Stimulated activated memory B cell treated with anti-CD40 and anti-IgM and Interleukin-4, amounts not matched to agents 10 μg/mL and 1 μg/mL and 100 μg/mL, for 72 hours (primary cell): ENCODE measurements at regions not wholly inside any gene's neighbourhood (a gene's known extent, or its start where the extent isn't known, plus 50 kb on each side); places are given as distances from the start of the nearest gene placed in this dataset.
A peak's percentile ranks its signal among the peaks of the same experiment; 100 is the strongest.

Experiments
- ATAC-seq: fragments of 150-1000 bp; cut with Tn5 transposase; 2 replicates; pipeline ENCODE4 v1.10.0; 2021
- H3K27ac Mint-ChIP-seq: one replicate; pipeline ENCODE4 v1.8.0; 2022; ENCODE audit warnings: mild to moderate bottlenecking, mixed read lengths
- H3K27me3 Mint-ChIP-seq: one replicate; pipeline ENCODE4 v1.8.0; 2022; ENCODE audit warnings: mixed read lengths
- H3K36me3 Mint-ChIP-seq: one replicate; pipeline ENCODE4 v1.8.0; 2022; ENCODE audit warnings: mixed read lengths
- H3K4me1 Mint-ChIP-seq: one replicate; pipeline ENCODE4 v1.8.0; 2022; ENCODE audit warnings: mixed read lengths
- H3K4me3 Mint-ChIP-seq: one replicate; pipeline ENCODE4 v1.8.0; 2022; ENCODE audit warnings: mild to moderate bottlenecking, moderate library complexity, mixed read lengths
- H3K9me3 Mint-ChIP-seq: one replicate; pipeline ENCODE4 v1.8.0; 2022; ENCODE audit warnings: mixed read lengths

GRCh38 chr5:97797994-97798451 lies 615.0 kb upstream of the RIOK2 start:
- Mint-ChIP-seq H3K36me3 (no peaks in the 10 kb centered on the region), H3K9me3 (peaks cover 7% of the 10 kb centered on the region), H3K4me1 (no peaks in the 10 kb centered on the region), H3K4me3 (no peak overlapping the region), H3K27me3 (no peaks in the 10 kb centered on the region), H3K27ac (no peak overlapping the region)
- ATAC-seq: no peak

DNA sequence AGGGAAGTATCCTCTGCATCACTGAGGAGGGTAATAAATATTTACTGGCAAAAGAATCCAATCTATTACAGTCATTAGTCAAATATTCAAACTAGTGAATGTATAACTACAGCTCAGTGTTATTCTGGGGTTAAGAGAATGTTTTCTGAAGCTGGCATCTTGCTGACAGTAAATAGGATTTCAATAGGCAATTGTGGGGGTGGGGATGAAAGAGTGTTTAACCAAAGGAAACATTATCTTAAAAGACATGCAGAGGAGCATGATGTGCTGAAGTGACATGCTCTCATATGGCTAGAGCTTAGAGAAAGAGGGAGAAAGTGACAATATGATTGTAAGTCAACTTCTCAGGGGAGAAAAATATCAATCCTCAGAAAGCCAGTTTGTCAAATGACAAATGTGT lies 618.4 kb upstream of the RIOK2 start:
- no peak overlapping the region for H3K27ac Mint-ChIP-seq
- ATAC-seq: no peak
- peaks cover 7% of the 10 kb centered on the region for H3K9me3 Mint-ChIP-seq
- no peak overlapping the region for H3K4me3 Mint-ChIP-seq
- H3K4me1 Mint-ChIP-seq: no peaks in the 10 kb centered on the region
- H3K36me3 Mint-ChIP-seq: no peaks in the 10 kb centered on the region
- H3K27me3 Mint-ChIP-seq: no peaks in the 10 kb centered on the region

DNA sequence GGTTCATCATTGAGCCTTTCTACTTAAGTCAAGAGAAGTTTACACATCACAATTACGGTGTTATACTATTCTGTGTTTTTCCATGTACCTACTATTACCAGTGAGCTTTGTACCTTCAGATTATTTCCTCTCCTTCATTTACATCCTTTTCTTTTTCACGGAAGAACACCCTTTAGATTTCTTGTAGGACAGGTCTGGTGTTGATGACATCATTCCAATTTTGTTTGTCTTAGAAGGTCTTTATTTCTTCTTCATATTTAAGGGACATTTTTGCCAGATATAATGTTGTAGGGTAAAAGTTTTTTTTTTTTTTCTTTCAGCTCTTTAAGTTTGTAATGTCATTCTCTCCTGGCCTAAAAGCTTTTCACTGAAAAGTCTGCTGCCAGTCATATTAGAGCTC lies 637.1 kb upstream of the RIOK2 start:
- no peak for ATAC-seq
- no peak overlapping the region for H3K4me3 Mint-ChIP-seq
- H3K4me1 Mint-ChIP-seq: no peaks in the 10 kb centered on the region
- no peaks in the 10 kb centered on the region for H3K36me3 Mint-ChIP-seq
- no peaks in the 10 kb centered on the region for H3K27me3 Mint-ChIP-seq
- H3K9me3 Mint-ChIP-seq: peaks cover 12% of the 10 kb centered on the region
- no peak overlapping the region for H3K27ac Mint-ChIP-seq

- Mint-ChIP-seq H3K27me3 (no peaks in the 10 kb centered on the region), H3K9me3 (no peaks in the 10 kb centered on the region), H3K27ac (no peak overlapping the region), H3K4me3 (no peak overlapping the region), H3K36me3 (no peaks in the 10 kb centered on the region), H3K4me1 (no peaks in the 10 kb centered on the region)
- no peak for ATAC-seq
Measured at GRCh38 chr5:97832645-97833296, 649.7 kb upstream of the RIOK2 start.

DNA sequence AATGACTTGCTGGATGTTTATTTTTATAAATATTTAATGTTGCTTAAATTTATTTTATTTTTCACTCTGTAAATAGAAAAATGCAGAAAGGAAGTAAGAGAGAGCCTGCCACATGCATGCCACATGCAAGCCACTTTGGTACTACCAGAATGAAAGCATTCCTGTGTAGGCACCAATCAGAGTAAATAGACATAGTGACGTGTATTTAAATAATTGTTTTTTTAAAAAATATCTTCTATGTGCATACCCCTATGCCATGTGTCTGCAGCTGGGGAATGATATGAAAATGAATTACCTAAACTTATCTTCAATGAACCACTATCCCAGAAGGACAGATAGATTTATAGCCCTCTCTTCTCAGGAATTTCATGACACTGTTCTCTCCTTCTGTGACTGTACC lies 651.5 kb upstream of the RIOK2 start:
- Mint-ChIP-seq H3K27ac (no peak overlapping the region), H3K36me3 (no peaks in the 10 kb centered on the region), H3K9me3 (no peaks in the 10 kb centered on the region), H3K4me1 (no peaks in the 10 kb centered on the region), H3K27me3 (no peaks in the 10 kb centered on the region), H3K4me3 (no peak overlapping the region)
- no peak for ATAC-seq

DNA sequence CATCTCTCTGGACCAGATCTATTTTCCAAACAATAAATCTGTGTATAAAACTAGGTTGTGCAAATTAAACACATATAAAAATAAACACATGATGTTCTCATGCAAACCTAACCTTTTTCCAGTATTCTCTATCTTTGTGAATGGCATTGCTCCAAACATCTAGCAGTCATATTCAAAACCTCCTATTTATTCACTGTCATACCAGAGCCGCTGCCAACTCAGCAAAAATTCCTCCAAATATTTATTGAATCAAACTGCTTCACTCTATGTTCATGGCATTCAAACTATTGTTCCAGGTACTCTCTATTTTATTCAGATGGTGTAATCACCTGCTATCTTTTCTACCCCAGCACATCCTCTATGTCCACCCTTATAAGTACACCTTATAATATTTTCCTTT lies 652.1 kb upstream of the RIOK2 start:
- Mint-ChIP-seq H3K4me3 (no peak overlapping the region), H3K36me3 (no peaks in the 10 kb centered on the region), H3K27ac (no peak overlapping the region), H3K9me3 (no peaks in the 10 kb centered on the region), H3K4me1 (no peaks in the 10 kb centered on the region), H3K27me3 (no peaks in the 10 kb centered on the region)
- no peak for ATAC-seq

DNA sequence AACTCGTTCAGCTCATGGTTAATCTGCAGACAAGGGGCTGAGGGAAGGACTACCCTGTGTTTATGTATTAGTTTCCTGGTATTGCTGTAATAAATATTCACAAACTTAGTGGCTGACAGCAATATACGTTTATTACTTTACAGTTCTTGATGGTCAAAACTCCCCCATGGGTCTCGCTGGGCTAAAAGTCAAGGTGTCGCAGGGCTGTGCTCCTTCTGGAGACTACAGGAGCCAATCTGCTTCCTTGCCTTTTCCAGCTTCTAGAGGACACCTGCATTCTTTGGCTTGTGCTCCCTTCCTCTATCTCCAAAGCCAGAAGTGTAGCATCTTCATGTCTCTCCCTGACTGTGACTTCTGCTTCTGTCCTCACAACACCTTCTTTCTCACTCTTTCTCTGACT lies 653.8 kb upstream of the RIOK2 start:
- no peak overlapping the region for H3K27ac Mint-ChIP-seq
- no peaks in the 10 kb centered on the region for H3K36me3 Mint-ChIP-seq
- no peak for ATAC-seq
- H3K4me3 Mint-ChIP-seq: no peak overlapping the region
- H3K9me3 Mint-ChIP-seq: no peaks in the 10 kb centered on the region
- no peaks in the 10 kb centered on the region for H3K4me1 Mint-ChIP-seq
- H3K27me3 Mint-ChIP-seq: no peaks in the 10 kb centered on the region

- Mint-ChIP-seq H3K4me1 (no peaks in the 10 kb centered on the region), H3K27me3 (no peaks in the 10 kb centered on the region), H3K9me3 (no peaks in the 10 kb centered on the region), H3K27ac (no peak overlapping the region), H3K36me3 (no peaks in the 10 kb centered on the region), H3K4me3 (no peak overlapping the region)
- ATAC-seq: no peak
Measured at GRCh38 chr5:97838214-97838613, 655.2 kb upstream of the RIOK2 start.

GRCh38 chr5:97839341-97840086 lies 656.5 kb upstream of the RIOK2 start:
- Mint-ChIP-seq H3K4me3 (no peak overlapping the region), H3K27me3 (no peaks in the 10 kb centered on the region), H3K9me3 (no peaks in the 10 kb centered on the region), H3K27ac (no peak overlapping the region), H3K36me3 (no peaks in the 10 kb centered on the region), H3K4me1 (no peaks in the 10 kb centered on the region)
- ATAC-seq: no peak

DNA sequence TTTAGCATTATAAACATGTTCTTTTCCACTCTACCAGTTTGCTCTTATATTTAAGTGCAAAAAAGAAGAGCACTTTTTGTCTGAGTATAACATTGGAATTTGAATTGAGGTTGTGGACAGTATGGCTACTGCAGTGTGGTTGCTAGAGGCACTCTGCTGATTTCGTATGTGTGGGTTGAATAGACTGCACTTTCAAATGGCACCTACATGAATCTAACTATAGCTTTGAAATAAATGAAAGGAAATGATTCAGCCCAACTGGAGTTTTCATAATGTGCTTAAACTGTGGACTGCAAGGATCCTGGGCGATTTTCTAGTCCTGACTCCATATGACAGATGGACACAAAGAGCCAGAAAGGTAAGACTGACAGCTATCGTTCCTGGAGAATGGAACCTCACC lies 657.6 kb upstream of the RIOK2 start:
- H3K4me3 Mint-ChIP-seq: no peak overlapping the region
- H3K4me1 Mint-ChIP-seq: no peaks in the 10 kb centered on the region
- no peaks in the 10 kb centered on the region for H3K9me3 Mint-ChIP-seq
- H3K27ac Mint-ChIP-seq: no peak overlapping the region
- no peaks in the 10 kb centered on the region for H3K36me3 Mint-ChIP-seq
- H3K27me3 Mint-ChIP-seq: no peaks in the 10 kb centered on the region
- ATAC-seq: no peak

DNA sequence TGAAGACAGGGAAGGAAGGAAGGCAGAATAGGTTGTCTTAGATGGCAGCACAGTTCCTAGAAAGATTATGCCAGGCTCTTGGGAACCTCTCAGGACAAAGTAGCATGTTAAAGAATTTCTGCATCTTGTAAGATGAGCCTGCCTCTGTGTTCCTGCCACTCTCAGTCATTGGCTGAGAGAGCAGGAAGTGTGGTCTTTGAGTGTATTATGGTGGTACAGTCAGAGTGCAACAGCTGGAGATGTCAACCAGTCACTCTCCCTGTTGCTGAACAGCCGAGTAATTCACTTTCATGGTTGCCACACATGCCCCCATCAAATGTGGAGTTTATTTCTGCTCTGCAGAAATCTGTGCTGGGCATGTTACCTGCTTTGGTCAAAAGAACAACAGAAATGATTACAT lies 659.6 kb upstream of the RIOK2 start:
- peak; percentile 16 for ATAC-seq
- Mint-ChIP-seq H3K4me3 (no peak overlapping the region), H3K27ac (no peak overlapping the region), H3K36me3 (no peaks in the 10 kb centered on the region), H3K4me1 (no peaks in the 10 kb centered on the region), H3K9me3 (no peaks in the 10 kb centered on the region), H3K27me3 (no peaks in the 10 kb centered on the region)

GRCh38 chr5:97844797-97845196 lies 661.8 kb upstream of the RIOK2 start:
- no peaks in the 10 kb centered on the region for H3K9me3 Mint-ChIP-seq
- H3K4me3 Mint-ChIP-seq: no peak overlapping the region
- H3K27ac Mint-ChIP-seq: no peak overlapping the region
- no peaks in the 10 kb centered on the region for H3K36me3 Mint-ChIP-seq
- no peaks in the 10 kb centered on the region for H3K4me1 Mint-ChIP-seq
- no peak for ATAC-seq
- no peaks in the 10 kb centered on the region for H3K27me3 Mint-ChIP-seq

DNA sequence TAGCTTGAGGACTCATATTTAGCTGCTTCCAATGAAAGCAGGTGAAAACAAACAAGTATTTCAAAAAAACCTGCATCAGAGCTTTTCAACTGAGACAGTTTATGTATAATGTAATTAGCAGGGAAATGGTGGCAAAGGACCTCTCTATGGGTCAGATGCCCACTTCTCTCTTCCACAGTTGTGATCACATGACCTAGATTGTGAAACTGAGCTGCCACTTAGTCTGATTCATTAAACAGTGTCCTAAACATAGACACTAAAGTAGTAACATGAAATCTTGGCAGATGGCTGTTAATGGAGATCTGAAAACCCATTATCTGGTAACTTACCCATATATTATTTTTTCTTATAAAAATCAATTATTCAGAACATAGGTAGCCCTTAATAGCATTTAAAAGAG lies 663.6 kb upstream of the RIOK2 start:
- Mint-ChIP-seq H3K9me3 (no peaks in the 10 kb centered on the region), H3K27ac (no peak overlapping the region), H3K36me3 (no peaks in the 10 kb centered on the region), H3K4me1 (no peaks in the 10 kb centered on the region), H3K27me3 (no peaks in the 10 kb centered on the region), H3K4me3 (no peak overlapping the region)
- no peak for ATAC-seq

- Mint-ChIP-seq H3K27me3 (no peaks in the 10 kb centered on the region), H3K4me3 (no peak overlapping the region), H3K9me3 (no peaks in the 10 kb centered on the region), H3K36me3 (no peaks in the 10 kb centered on the region), H3K4me1 (no peaks in the 10 kb centered on the region), H3K27ac (no peak overlapping the region)
- ATAC-seq: no peak
Measured at GRCh38 chr5:97847920-97848631, 665.0 kb upstream of the RIOK2 start.

- Mint-ChIP-seq H3K4me3 (no peak overlapping the region), H3K27ac (no peak overlapping the region), H3K27me3 (no peaks in the 10 kb centered on the region), H3K9me3 (no peaks in the 10 kb centered on the region), H3K36me3 (no peaks in the 10 kb centered on the region), H3K4me1 (no peaks in the 10 kb centered on the region)
- ATAC-seq: no peak
Measured at GRCh38 chr5:97851036-97851435, 668.0 kb upstream of the RIOK2 start.
